IPS-NIHi11 (cell line): ENCODE measurements at regions not wholly inside any gene's neighbourhood (a gene's known extent, or its start where the extent isn't known, plus 50 kb on each side); places are given as distances from the start of the nearest gene placed in this dataset.

Experiments
- DNase-seq: peaks from one replicate; pipeline ENCODE4 v3.0.0; 2012; ENCODE audit warnings: mixed read lengths, low spot score

- DNase-seq: peak; percentile 82
These were observed 270.2 kb upstream of the BRINP1 start for GRCh38 chr9:119639287-119639955.

GRCh38 chr9:119634006-119634405, 264.8 kb upstream of the BRINP1 start:
- DNase-seq: no peak

DNA sequence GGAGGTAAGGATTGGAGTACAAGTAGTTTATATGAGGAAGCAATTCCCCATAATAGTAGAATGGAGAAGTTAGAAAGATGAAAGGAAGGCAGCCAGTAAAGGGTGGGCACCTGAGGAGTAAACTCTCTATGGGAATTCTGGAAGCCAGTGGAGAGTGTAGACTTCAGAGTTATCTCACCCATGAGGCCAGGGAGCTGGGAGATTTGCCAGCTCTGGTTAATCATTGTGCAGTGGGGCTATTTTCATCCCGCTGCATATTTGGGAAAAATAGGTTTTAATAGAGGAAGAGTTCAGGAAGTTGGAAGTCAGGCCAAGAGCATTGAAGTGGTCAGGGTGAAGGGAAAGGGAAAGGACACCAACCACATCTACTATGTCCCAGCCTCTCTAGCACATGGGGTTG, 242.3 kb upstream of the BRINP1 start:
- DNase-seq: no peak

GRCh38 chr9:119609277-119609971, 240.2 kb upstream of the BRINP1 start:
- DNase-seq: no peak

- no peak for DNase-seq
These were observed 232.4 kb upstream of the BRINP1 start for GRCh38 chr9:119601632-119602031.

DNA sequence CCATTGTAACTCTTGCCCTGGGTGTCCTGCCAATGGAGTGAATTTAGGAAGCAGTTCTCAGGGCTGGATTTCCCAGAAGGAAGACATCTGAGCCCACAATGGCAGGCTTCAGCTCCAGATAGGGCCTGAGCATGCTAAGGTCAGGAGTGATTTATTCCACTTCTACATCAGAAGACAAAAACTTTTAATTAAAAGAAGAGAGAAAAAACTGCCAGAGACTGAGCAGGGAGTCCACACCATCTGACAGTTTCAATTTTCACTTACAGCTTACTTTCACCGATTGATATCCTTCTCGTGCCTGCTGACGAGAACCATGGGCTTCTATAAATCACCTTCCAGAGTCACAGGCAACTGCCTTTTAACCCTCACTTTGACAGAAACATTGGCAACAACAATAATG, 228.3 kb upstream of the BRINP1 start:
- no peak for DNase-seq

- no peak for DNase-seq
These were observed 227.5 kb upstream of the BRINP1 start for GRCh38 chr9:119596703-119597102.

DNA sequence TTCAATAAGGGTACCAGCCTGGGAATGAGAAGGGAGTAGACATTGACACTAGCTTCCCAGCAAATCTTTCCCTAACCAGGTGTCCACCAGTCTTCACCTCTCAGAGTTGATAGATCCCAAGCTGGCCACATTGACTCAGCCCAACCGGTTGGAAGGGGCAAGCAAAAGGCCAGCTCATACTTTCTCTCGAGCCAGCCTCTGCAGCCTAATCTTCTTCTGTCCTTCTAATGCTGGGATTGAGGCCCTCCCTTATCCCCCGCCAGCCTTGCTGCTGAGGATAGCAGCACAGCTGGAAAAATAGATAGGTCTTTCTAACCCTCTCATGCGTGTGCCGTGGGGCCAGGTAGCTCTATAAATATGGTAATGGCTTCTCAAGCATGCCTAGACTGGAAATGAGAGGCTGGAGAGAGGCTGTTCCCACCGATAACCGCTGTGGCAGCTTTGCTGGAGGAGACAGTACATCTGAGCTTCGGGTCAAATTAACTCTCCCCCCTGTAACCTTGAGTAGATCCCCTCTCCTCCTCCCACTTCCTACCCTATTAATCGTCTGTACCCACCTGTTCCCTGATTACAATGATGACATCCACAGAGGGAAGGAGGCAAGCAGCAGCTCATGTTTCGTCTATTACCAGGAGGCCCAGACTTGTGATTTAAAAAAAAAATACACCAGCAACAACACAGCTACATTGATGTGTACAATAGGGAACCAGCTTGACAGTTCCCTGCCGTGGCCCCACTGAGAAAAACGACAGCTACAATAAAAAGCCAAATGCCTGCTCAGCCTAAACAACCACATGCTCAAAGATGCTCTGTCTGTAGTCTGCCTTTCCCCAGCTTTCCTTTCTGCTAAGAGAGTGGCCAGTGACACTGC, 219.9 kb upstream of the BRINP1 start:
- no peak for DNase-seq

DNA sequence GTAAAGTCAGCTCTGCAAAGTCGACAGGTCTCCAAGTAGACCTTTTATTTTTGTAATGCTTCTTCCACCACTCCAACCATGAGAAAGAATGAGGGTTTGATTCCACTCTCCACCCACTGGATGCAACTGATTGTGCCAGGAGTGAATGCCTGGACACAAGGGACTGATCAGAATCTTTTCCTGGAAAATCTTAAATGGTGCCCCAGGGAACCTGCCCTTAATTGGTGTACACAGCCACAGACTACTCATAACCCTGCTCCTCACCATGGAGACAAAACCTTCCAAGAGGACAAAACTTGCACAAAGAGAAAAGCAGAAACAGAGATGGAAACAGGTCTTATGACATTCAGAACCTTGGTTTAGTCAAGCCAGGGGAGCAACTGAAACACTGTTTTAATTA, 208.6 kb upstream of the BRINP1 start:
- DNase-seq: no peak

DNA sequence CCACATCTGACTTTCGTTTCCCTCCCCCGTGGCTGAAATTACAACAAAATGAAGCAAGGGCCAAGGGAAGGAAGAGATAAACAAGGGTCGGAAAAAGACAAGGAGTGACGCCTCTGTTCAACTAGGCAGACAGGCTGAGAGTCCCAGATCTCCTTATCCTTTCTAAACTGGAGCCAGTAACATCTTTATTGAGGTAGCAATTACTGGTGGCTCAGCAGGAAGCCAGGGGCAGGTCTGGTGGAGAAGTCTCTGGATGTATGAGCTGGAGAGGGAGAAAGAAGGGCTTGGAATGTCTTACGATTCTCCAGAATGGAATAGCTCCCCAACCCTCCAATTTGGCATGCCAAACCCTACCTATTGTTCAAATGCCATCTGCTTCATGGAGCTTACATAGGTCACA, 190.8 kb upstream of the BRINP1 start:
- no peak for DNase-seq

GRCh38 chr9:119559056-119559455, 189.8 kb upstream of the BRINP1 start:
- DNase-seq: no peak

DNA sequence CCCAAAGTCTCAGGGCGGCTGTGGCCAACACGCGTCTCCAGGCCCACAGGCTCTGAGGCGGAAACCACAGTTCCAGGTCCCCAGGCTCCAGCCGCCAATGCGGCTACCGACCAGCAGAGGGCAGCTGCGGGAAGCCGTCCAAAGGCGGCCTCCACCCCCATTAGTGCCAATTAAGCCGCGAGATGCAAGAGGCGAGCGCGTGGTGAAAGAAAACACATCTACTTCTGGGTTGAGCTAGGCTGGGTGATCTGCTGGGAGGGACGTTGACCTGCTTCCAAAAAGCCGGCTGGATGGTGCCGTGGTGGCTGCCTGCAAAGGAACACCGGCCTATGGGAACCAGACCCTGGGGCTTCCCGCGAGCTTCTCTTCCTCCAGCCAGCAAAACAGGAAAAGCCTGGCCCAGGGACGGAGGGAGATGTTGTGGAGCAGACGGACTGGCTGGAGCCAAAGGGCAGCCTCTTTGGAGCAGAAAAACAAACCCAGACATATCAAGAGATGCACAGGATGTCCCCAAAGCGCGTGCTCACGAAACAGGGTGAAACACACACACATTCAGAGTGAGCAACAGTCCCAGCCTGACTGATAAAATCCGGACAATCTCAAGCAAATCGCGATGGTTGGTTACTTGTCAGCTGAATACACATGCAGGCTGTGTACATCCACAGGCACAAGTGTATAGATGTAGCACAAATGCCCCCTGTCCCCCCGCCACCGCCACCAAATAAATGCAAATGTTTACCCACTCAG, 187.1 kb upstream of the BRINP1 start:
- DNase-seq: peak; percentile 79

- DNase-seq: no peak
These were observed 175.3 kb upstream of the BRINP1 start for GRCh38 chr9:119544492-119544891.

GRCh38 chr9:119537138-119537537, 167.9 kb upstream of the BRINP1 start:
- no peak for DNase-seq

DNA sequence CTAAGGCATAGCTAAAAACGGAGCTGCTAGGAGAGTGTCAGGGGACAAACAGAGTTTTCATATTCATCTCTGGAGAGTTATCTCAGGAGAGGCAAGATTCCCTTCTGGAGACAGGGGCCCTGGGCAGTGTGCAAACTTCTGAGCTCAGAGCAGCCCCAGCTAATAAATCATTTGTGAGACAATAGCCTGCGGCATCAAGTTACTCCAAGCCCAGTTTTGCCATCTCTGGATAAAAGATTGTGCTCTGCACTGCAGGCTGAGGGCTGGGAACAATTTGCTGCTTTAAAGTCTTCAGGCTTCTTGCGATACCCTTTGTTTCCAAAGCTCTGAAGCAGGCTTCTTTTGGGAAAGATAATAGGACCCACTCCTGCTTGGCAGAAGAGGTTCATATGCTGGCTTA, 164.3 kb upstream of the BRINP1 start:
- no peak for DNase-seq

DNA sequence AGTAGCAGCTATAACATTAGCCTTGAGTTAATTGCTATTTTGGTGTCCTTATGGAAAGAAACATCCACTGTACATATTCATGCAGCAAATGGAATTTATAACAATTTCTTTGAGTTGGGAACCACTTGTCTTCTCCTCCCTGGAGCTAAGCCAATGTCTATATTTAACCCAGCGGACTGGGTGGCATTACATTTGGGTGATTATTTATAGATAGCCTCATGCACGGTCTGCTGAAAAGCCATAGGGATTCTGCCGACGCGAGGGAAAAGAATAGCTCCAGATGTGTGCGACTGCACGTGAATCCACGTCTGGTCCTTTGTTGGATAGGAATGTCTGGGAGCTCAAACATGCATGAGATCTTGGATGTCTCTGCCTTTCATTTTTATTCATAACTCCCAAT, 157.5 kb upstream of the BRINP1 start:
- DNase-seq: no peak

GRCh38 chr9:119523508-119523907, 154.3 kb upstream of the BRINP1 start:
- no peak for DNase-seq

DNA sequence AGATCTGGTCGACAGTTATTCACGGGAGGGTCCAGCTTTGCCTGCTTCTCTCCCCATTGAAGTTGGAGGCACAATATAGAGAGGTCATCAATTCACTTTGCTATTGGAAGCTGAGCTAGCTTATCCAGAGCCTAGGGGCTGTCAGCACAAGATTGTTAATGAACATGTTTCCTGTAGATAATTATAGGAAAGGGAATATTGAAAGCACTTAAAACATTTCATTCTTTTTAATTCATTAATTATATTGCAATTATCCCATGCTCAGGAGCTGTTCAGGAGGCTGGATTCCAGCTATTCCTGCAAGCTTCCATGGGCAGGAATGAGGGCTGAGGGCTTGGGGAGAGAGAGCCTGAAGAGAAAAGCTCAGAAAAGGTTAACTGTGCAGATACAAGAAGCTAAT, 153.1 kb upstream of the BRINP1 start:
- no peak for DNase-seq

GRCh38 chr9:119509291-119509905, 140.2 kb upstream of the BRINP1 start:
- DNase-seq: no peak

GRCh38 chr9:119501374-119501773, 132.1 kb upstream of the BRINP1 start:
- no peak for DNase-seq

DNA sequence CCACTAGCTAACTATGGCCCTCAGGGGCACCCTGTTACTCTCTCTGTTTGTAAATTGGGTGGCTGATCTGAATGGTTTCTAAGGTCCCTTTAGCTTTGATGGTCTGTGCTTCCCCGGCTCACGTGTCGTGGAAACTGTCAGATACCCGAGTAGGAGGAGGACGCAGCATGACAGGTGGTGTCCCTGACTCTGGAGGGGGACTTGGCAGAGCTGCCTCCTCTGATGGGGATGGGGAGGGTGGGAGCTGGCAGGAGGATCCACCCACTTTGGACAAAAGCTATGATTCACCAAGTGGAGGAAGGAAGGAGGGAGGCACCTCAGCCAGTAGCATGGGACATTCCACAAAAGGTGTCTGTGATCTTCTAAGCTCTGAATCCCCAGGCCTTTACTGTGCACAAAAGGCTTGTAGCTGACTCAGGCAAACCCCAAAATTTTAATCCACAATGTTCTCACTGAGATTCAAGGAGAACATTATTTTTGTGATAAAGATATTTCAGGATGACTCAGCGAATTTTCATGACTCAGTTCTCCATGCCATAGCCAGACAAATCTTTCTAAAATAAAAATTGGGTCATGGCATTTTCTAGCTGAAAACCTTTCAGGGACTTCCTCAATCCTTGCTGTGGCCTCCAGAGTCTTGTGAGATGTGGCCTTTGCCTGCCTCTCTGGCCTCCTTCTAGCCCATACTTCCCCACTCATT, 131.0 kb upstream of the BRINP1 start:
- no peak for DNase-seq
